Stomach (tissue), 8 donors: ENCODE measurements at regions not wholly inside any gene's neighbourhood (a gene's known extent, or its start where the extent isn't known, plus 50 kb on each side); places are given as distances from the start of the nearest gene placed in this dataset.
A peak's percentile ranks its signal among the peaks of the same experiment; 100 is the strongest.

ENCODE experiments used
- DNase-seq, 2 donors: peaks; one replicate each; pipeline versions ENCODE4 v3.0.0 to v3.0.0-alpha.2; 2013 to 2019
- H3K27ac ChIP-seq, 5 donors: fragments of 200-600 bp in 4 of 5; sonication (generic) in 4 of 5; one replicate each; pipeline ENCODE4 v1.5.1; 2013 to 2019; ENCODE audit warnings: mild to moderate bottlenecking in 1 of 5, moderate library complexity in 1 of 5
- H3K27me3 ChIP-seq, 3 donors: fragments of 200-600 bp; sonication (generic); one replicate each; pipeline ENCODE4 v1.5.1; 2017 to 2019; ENCODE audit warnings: mixed run types in 1 of 3
- H3K36me3 ChIP-seq, 4 donors: fragments of 200-600 bp; sonication (generic); 1 replicate in 3 of 4; 2 replicates in 1 of 4; pipeline ENCODE4 v1.5.1; 2016 to 2019
- H3K4me1 ChIP-seq, 4 donors: fragments of 200-600 bp; sonication (generic); one replicate each; pipeline ENCODE4 v1.5.1; 2016 to 2019
- H3K4me3 ChIP-seq, 4 donors: fragments of 200-600 bp; sonication (generic) in 3 of 4; one replicate each; pipeline ENCODE4 v1.5.1; 2016 to 2019; ENCODE audit warnings: mild to moderate bottlenecking in 1 of 4
- H3K9me3 ChIP-seq, 4 donors: fragments of 200-600 bp; sonication (generic); one replicate each; pipeline ENCODE4 v1.5.1; 2016 to 2019
- EP300 ChIP-seq: sonication (generic); formaldehyde crosslinking; IDR thresholded peaks from one replicate; pipeline ENCODE4 v1.6.1; 2017; ENCODE audit warnings: antibody characterized with exemption
- POLR2A ChIP-seq, 4 donors: fragments of 450-650 bp; IDR thresholded peaks; one replicate each; pipeline ENCODE4 v1.6.1; 2016; ENCODE audit warnings: antibody characterized with exemption in 4 of 4, control low read depth in 2 of 4, mild to moderate bottlenecking in 1 of 4, moderate library complexity in 1 of 4
- POLR2AphosphoS5 ChIP-seq, 3 donors: sonication (generic); formaldehyde crosslinking; IDR thresholded peaks; one replicate each; pipeline ENCODE4 v1.6.1; 2016; ENCODE audit warnings: antibody characterized with exemption in 3 of 3
- WGBS, 5 donors: extraction: QIAGEN DNeasy Blood & Tissue Kit in 3 of 5; methylation state at CpG; one replicate each; pipeline versions ENCODE4 v1.1.5 to v1.1.7; 2013 to 2018; 5-methylcytosine and 5-hydroxymethylcytosine counted together
- intact Hi-C: fragments of 100-400 bp; cut with DNase I; formaldehyde crosslinking; loops from one replicate; pipeline ENCODE4 v1.15.1; 2023; ENCODE audit warnings: low total_unique reads
- TF ChIP-seq, protein P1 (sequence below), 7 experiments: fragments of 450-650 bp in 4 of 7; fragments of 200-600 bp in 3 of 7; sonication (generic) in 3 of 7; IDR thresholded peaks; one replicate each; pipeline ENCODE4 v1.5.1; 2016 to 2019; ENCODE audit warnings: antibody characterized with exemption in 7 of 7, control low read depth in 2 of 7, mild to moderate bottlenecking in 1 of 7
- donor health status: healthy with polysubstance abuse.
- donor health status: Bipolar disorder and iron deficiency.
- donor health status: healthy.

DNA sequence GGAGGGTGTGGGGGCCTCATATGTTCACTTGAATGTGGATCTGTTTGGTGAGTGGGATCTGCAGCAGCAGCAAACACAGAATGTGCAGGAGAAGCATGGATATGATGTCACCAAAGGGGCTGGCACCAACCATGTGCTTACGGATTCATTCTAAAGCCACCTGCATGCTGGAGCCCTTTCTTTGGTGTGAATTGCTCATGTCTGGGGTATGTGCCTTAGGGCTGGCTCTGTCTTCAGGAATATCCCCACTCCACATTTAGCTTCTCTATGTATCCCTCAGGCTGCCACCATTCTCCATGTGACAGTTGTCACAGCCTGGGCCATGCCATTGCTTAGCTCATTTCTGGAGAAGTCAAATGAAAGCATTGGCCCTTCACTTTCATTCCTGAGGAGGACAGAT is 606.8 kb upstream of the AMELY start:
- DNase-seq, result no peak
- H3K36me3 ChIP-seq, result no peaks in the 10 kb centered on the region
- intact Hi-C loops, result no loop called here

DNA sequence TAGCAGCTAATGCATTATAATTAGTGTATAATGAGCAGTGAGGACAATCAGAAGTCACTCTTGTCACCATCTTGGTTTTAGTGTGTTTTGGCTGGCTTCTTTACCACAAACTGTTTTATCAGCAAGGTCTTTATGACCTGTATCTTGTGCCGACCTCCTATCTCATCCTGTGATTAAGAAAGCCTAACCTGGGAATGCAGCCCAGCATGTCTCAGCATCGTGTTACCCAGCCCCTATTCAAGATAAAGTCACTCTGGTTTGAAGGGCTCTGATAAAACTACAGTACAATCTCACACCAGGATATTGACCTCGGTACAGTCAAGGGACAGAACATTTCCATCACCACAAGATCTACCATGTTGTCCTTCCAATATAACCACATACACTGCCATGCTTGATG is 604.7 kb upstream of the AMELY start:
- 17 to 38% (median 25%) methylated on average over 3 of the region's 3 CpGs; no CpG with 5 or more reads in 2 of the 5 donors for WGBS, 5 donors
- DNase-seq, result no peak
- intact Hi-C loops, result no loop called here
- Histone ChIP-seq H3K27ac (no peak overlapping the region), H3K4me1 (no peaks in the 10 kb centered on the region), H3K9me3 (no peaks in the 10 kb centered on the region), H3K36me3 (no peaks in the 10 kb centered on the region), H3K27me3 (no peaks in the 10 kb centered on the region), H3K4me3 (no peak overlapping the region)
- no peak for TF ChIP-seq POLR2A (IDR thresholded peaks at IDR 0.05)
- TF ChIP-seq POLR2AphosphoS5 (IDR thresholded peaks at IDR 0.05), result peak in 1 of 3 donors; percentile 21

More for the DNA sequence above, 606.8 kb upstream of the AMELY start:
- H3K27me3 ChIP-seq, result no peaks in the 10 kb centered on the region
- no peak overlapping the region for H3K27ac ChIP-seq
- TF ChIP-seq EP300 (no peak), POLR2AphosphoS5 (IDR thresholded peaks at IDR 0.05) (no peak), POLR2A (IDR thresholded peaks at IDR 0.05) (no peak)
- TF ChIP-seq, protein P1, sequence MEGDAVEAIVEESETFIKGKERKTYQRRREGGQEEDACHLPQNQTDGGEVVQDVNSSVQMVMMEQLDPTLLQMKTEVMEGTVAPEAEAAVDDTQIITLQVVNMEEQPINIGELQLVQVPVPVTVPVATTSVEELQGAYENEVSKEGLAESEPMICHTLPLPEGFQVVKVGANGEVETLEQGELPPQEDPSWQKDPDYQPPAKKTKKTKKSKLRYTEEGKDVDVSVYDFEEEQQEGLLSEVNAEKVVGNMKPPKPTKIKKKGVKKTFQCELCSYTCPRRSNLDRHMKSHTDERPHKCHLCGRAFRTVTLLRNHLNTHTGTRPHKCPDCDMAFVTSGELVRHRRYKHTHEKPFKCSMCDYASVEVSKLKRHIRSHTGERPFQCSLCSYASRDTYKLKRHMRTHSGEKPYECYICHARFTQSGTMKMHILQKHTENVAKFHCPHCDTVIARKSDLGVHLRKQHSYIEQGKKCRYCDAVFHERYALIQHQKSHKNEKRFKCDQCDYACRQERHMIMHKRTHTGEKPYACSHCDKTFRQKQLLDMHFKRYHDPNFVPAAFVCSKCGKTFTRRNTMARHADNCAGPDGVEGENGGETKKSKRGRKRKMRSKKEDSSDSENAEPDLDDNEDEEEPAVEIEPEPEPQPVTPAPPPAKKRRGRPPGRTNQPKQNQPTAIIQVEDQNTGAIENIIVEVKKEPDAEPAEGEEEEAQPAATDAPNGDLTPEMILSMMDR (IDR thresholded peaks at IDR 0.05), result no peak
- no peaks in the 10 kb centered on the region for H3K9me3 ChIP-seq
- no peak overlapping the region for H3K4me3 ChIP-seq
- 91 to 100% (median 93%) methylated on average over 1 of the region's 1 CpG; no CpG with 5 or more reads in 2 of the 5 donors for WGBS, 5 donors
- no peaks in the 10 kb centered on the region for H3K4me1 ChIP-seq

DNA sequence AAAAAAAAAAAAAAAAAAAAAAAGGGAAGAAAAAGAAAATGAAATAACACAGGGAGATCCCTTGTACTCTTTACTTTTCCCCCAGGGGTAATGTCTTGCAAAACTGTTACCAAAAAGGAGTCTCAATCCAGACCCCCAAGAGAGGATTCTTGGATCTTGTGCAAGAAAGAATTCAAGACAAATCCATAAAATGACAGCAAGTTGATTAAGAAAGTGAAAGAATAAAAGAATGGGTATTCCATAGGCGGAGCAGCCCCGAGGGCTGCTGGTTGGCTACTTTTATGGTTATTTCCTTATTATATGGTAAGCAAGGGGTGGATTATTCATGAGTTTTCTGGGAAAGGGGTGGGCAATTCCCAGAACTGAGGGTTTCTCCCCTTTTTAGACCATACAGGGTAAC is 604.3 kb upstream of the AMELY start:
- no peak for TF ChIP-seq POLR2AphosphoS5 (IDR thresholded peaks at IDR 0.05)
- TF ChIP-seq EP300, result no peak
- TF ChIP-seq, protein P1 (IDR thresholded peaks at IDR 0.05), result no peak
- no peak for TF ChIP-seq POLR2A (IDR thresholded peaks at IDR 0.05)
- Histone ChIP-seq H3K4me3 (no peak overlapping the region), H3K4me1 (no peaks in the 10 kb centered on the region), H3K36me3 (no peaks in the 10 kb centered on the region), H3K27me3 (no peaks in the 10 kb centered on the region), H3K9me3 (no peaks in the 10 kb centered on the region), H3K27ac (no peak overlapping the region)
- intact Hi-C loops, result no loop called here
- DNase-seq, result no peak
- WGBS, 5 donors, result 79 to 88% (median 88%) methylated on average over 2 of the region's 2 CpGs; no CpG with 5 or more reads in 2 of the 5 donors

DNA sequence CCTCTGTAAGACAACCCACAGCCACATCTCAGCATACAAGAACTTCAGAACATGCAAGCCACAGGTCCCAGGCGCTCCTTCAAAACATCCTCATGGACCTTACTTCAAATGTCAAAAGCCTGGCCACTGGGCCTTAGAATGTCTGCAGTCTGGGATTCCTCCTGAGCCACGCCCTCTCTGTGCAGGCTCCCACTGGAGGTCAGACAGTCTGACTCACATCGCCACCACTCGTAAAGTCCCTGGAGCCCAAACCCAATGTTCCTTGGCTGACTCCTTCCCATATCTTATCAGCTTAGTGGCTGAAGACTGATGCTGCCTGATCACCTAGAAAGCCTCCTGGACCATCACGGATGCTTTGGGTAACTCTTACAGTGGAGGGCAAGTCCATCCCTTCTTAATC is 591.3 kb upstream of the AMELY start:
- Histone ChIP-seq H3K4me1 (no peaks in the 10 kb centered on the region), H3K36me3 (no peaks in the 10 kb centered on the region), H3K9me3 (no peaks in the 10 kb centered on the region), H3K27me3 (no peaks in the 10 kb centered on the region), H3K4me3 (no peak overlapping the region), H3K27ac (no peak overlapping the region)
- intact Hi-C loops, result no loop called here
- WGBS, 5 donors, result 84 to 92% (median 87%) methylated on average over 5 of the region's 5 CpGs; no CpG with 5 or more reads in 2 of the 5 donors
- DNase-seq, result no peak
- TF ChIP-seq, protein P1 (IDR thresholded peaks at IDR 0.05), result no peak
- TF ChIP-seq POLR2A (IDR thresholded peaks at IDR 0.05), result no peak
- no peak for TF ChIP-seq POLR2AphosphoS5 (IDR thresholded peaks at IDR 0.05)
- TF ChIP-seq EP300, result no peak

DNA sequence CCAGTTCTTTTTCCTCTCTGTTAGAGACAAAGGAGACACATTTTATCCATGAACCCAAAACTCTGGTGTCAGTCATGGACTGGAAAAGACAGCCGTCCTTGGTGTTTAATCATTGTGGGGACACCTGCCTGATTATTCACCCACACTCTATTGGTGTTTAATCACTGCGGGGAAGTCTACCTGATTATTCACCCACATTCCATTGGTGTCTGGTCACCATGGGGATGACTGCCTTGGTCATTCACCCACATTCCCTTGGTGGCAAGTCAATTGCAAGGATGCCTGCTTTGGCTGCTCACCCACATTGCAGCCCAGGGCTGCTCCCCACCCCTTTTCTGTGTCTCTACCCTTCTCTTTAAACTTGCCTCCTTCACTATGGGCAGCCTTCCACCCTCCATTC is 589.7 kb upstream of the AMELY start:
- no peak for DNase-seq
- no peaks in the 10 kb centered on the region for H3K9me3 ChIP-seq
- no peak for TF ChIP-seq POLR2A (IDR thresholded peaks at IDR 0.05)
- TF ChIP-seq POLR2AphosphoS5 (IDR thresholded peaks at IDR 0.05), result no peak
- TF ChIP-seq EP300, result no peak
- TF ChIP-seq, protein P1 (IDR thresholded peaks at IDR 0.05), result no peak
- intact Hi-C loops, result no loop called here
- no peaks in the 10 kb centered on the region for H3K36me3 ChIP-seq
- WGBS, 5 donors, result 81 to 89% (median 85%) methylated on average over 2 of the region's 2 CpGs; no CpG with 5 or more reads in 2 of the 5 donors
- no peak overlapping the region for H3K4me3 ChIP-seq
- no peaks in the 10 kb centered on the region for H3K27me3 ChIP-seq
- no peak overlapping the region for H3K27ac ChIP-seq
- no peaks in the 10 kb centered on the region for H3K4me1 ChIP-seq
